CD4-positive, alpha-beta memory T cell (primary cell): ENCODE measurements at regions not wholly inside any gene's neighbourhood (a gene's known extent, or its start where the extent isn't known, plus 50 kb on each side); places are given as distances from the start of the nearest gene placed in this dataset.

Experiments used
- CTCF ChIA-PET: fragments of 350-600 bp; sonication (Branson Sonifier 250); formaldehyde crosslinking; loops from one replicate; lab custom pipeline; 2021; ENCODE audit warnings: inconsistent platforms; ENCODE audit not compliant: partially characterized antibody; lab: Charles Lee
- POLR2A ChIA-PET: fragments of 350-600 bp; sonication (Branson Sonifier 250); formaldehyde crosslinking; loops from one replicate; lab custom pipeline; 2021; ENCODE audit not compliant: partially characterized antibody; lab: Charles Lee
- DNase-seq, 5 donors: peaks; one replicate each; pipeline versions ENCODE4 v3.0.0 to v3.0.0-alpha.2; 2020 to 2022; ENCODE audit warnings: mixed read lengths in 1 of 5
- H3K27ac ChIP-seq: one replicate; pipeline ENCODE4 v1.7.0; 2013; ENCODE audit warnings: low read depth, low read length
- H3K27me3 ChIP-seq: 2 replicates; pipeline ENCODE4 v1.7.0; 2013; ENCODE audit warnings: mild to moderate bottlenecking, low read length, moderate library complexity; ENCODE audit not compliant: insufficient read depth
- H3K36me3 ChIP-seq: 2 replicates; pipeline ENCODE4 v1.7.0; 2013; ENCODE audit warnings: mild to moderate bottlenecking, low read length, moderate library complexity; ENCODE audit not compliant: insufficient read depth
- H3K4me1 ChIP-seq: 2 replicates; pipeline ENCODE4 v1.7.0; 2013; ENCODE audit warnings: mild to moderate bottlenecking, low read length, moderate library complexity; ENCODE audit not compliant: insufficient read depth
- H3K4me3 ChIP-seq, 2 donors: one replicate each; pipeline ENCODE4 v1.7.0; 2013; ENCODE audit warnings: low read length in 2 of 2, mild to moderate bottlenecking in 1 of 2
- H3K9me3 ChIP-seq, 2 donors: one replicate each; pipeline ENCODE4 v1.7.0; 2013; ENCODE audit warnings: low read length in 2 of 2, control low read depth in 1 of 2; ENCODE audit not compliant: control insufficient read depth in 1 of 2
- H3K27ac Mint-ChIP-seq, 7 donors: one replicate each; pipeline ENCODE4 v1.8.0; 2020 to 2021; ENCODE audit warnings: mixed read lengths in 7 of 7, mild to moderate bottlenecking in 6 of 7, inconsistent platforms in 3 of 7, moderate library complexity in 3 of 7
- H3K27me3 Mint-ChIP-seq, 2 donors: one replicate each; pipeline ENCODE4 v1.8.0; 2020 to 2021; ENCODE audit warnings: mixed read lengths in 2 of 2
- H3K36me3 Mint-ChIP-seq, 2 donors: one replicate each; pipeline ENCODE4 v1.8.0; 2020 to 2021; ENCODE audit warnings: mixed read lengths in 2 of 2, inconsistent platforms in 1 of 2, mild to moderate bottlenecking in 1 of 2
- H3K4me1 Mint-ChIP-seq, 4 donors: one replicate each; pipeline ENCODE4 v1.8.0; 2020 to 2021; ENCODE audit warnings: mixed read lengths in 4 of 4, mild to moderate bottlenecking in 1 of 4
- H3K4me3 Mint-ChIP-seq, 8 donors: one replicate each; pipeline ENCODE4 v1.8.0; 2020 to 2021; ENCODE audit warnings: mixed read lengths in 8 of 8, mild to moderate bottlenecking in 7 of 8, moderate library complexity in 6 of 8, inconsistent platforms in 3 of 8
- H3K9me3 Mint-ChIP-seq, 8 donors: one replicate each; pipeline ENCODE4 v1.8.0; 2020 to 2021; ENCODE audit warnings: mixed read lengths in 8 of 8, mild to moderate bottlenecking in 5 of 8, inconsistent platforms in 3 of 8, moderate library complexity in 1 of 8
- intact Hi-C: fragments of 100-400 bp; cut with micrococcal nuclease; formaldehyde crosslinking; loops from one replicate; pipeline ENCODE4 v1.15.1; 2023

DNA sequence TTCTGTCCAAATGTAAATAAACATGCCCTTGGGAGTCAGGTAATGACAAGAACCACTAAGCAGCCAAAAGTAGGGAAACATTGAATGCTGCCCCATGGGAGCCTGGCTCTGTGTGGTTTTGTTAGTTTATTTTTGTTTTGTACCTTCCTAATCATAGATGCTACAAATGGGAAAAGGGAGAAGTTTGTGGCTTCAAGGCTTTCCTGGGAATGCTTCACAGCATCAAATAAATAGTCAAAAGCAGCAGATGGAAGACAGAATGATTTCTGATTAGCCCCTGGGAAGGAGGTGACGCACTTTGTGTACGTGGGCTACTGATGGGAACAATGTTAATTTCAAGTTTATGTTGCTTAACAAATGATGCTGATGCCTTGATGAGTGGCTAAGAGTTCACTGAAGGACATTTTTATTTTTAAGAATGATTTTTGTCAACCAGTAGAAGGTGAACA, 532.7 kb downstream of the BCKDHB start:
- Mint-ChIP-seq H3K9me3 (peaks cover 0 to 3% (median 0%) of the 10 kb centered on the region in 8 donors), H3K27me3 (no peaks in the 10 kb centered on the region), H3K36me3 (no peaks in the 10 kb centered on the region), H3K4me1 (no peaks in the 10 kb centered on the region), H3K4me3 (no peak overlapping the region), H3K27ac (no peak overlapping the region)
- no peak for DNase-seq
- Histone ChIP-seq H3K4me1 (no peaks in the 10 kb centered on the region), H3K9me3 (no peaks in the 10 kb centered on the region), H3K36me3 (no peaks in the 10 kb centered on the region), H3K27me3 (no peaks in the 10 kb centered on the region), H3K27ac (no peak overlapping the region), H3K4me3 (no peak overlapping the region)
- intact Hi-C loops = no loop called here
- POLR2A ChIA-PET = no interaction called here
- CTCF ChIA-PET = no interaction called here

DNA sequence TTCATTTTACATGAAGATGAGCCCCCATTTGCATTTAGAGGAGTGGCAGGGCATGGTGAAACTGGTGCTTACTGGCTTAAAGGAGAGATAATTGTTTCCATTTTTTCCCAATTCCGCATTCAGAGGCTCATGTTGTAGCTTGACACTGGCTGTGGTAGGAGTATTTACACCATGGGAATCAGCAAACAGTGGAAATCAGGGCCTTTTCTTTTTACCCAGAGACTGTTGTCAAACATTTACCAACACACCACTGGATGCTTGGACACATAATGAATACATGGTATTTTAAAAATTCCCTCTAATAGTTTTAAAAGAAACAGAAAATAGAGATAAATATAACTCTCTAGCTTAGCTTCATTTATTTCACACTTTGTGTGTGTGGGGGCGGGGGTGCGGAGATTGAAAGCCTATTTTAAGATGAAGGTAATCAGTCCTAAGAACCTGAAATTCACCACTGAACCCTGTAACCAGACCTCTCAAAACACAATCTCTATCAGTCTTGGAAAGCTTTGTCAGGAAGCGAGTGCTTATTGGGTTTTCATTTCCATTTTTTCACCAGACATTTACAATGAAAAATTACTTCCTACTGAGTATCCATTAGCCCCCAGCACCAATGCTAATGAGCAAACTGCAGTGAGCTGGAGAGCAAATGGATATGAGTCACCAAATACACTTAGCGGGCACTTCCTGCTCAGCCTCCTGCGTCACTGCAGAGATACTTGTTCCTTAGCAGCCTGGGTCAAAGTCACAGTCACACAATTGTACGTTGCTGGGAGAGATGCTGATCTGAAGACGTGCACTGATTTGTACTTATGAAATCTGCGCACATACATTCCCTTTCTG, 532.0 kb downstream of the BCKDHB start:
- Mint-ChIP-seq H3K4me3 (no peak overlapping the region), H3K27me3 (no peaks in the 10 kb centered on the region), H3K36me3 (no peaks in the 10 kb centered on the region), H3K4me1 (no peaks in the 10 kb centered on the region), H3K9me3 (peaks cover 0 to 3% (median 0%) of the 10 kb centered on the region in 8 donors), H3K27ac (no peak overlapping the region)
- Histone ChIP-seq H3K4me1 (no peaks in the 10 kb centered on the region), H3K27me3 (no peaks in the 10 kb centered on the region), H3K36me3 (no peaks in the 10 kb centered on the region), H3K9me3 (no peaks in the 10 kb centered on the region), H3K4me3 (no peak overlapping the region), H3K27ac (no peak overlapping the region)
- ChIA-PET CTCF (no interaction called here), POLR2A (no interaction called here)
- intact Hi-C loops = no loop called here
- no peak for DNase-seq

DNA sequence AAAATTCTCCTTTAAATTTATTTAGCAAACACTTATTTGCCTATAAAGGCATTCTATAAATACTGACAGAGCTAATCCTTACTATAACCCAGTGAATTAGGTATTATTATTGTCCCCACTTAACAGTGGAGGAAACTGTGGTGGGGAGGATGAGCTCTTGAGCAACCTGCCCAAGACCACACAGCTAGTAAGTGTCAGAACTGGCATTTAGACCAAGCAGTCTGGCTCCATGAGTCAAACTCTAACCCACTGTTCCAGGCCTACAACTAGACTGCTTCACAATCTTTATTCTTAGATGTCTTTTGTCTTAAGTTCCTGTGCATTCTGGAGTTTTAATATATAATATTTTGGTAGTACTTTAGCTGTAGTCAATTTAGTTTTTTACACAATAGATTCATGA, 530.8 kb downstream of the BCKDHB start:
- Mint-ChIP-seq H3K27ac (no peak overlapping the region), H3K4me3 (no peak overlapping the region), H3K27me3 (no peaks in the 10 kb centered on the region), H3K9me3 (peaks cover 0 to 6% (median 0%) of the 10 kb centered on the region in 8 donors), H3K4me1 (no peaks in the 10 kb centered on the region), H3K36me3 (no peaks in the 10 kb centered on the region)
- DNase-seq = no peak
- H3K9me3 ChIP-seq = no peaks in the 10 kb centered on the region
- no peak overlapping the region for H3K27ac ChIP-seq
- H3K36me3 ChIP-seq = no peaks in the 10 kb centered on the region
- intact Hi-C loops = no loop called here
- H3K4me3 ChIP-seq = no peak overlapping the region
- no peaks in the 10 kb centered on the region for H3K4me1 ChIP-seq
- ChIA-PET POLR2A (no interaction called here), CTCF (no interaction called here)
- H3K27me3 ChIP-seq = no peaks in the 10 kb centered on the region

- Histone ChIP-seq H3K4me3 (no peak overlapping the region), H3K27me3 (no peaks in the 10 kb centered on the region), H3K4me1 (no peaks in the 10 kb centered on the region), H3K27ac (no peak overlapping the region), H3K9me3 (no peaks in the 10 kb centered on the region), H3K36me3 (no peaks in the 10 kb centered on the region)
- DNase-seq = no peak
- CTCF ChIA-PET = no interaction called here
- POLR2A ChIA-PET = no interaction called here
- intact Hi-C loops = no loop called here
- Mint-ChIP-seq H3K27ac (no peak overlapping the region), H3K27me3 (no peaks in the 10 kb centered on the region), H3K4me1 (no peaks in the 10 kb centered on the region), H3K36me3 (no peaks in the 10 kb centered on the region), H3K4me3 (no peak overlapping the region), H3K9me3 (peaks cover 0 to 5% (median 0%) of the 10 kb centered on the region in 8 donors)
These were observed 530.2 kb downstream of the BCKDHB start for GRCh38 chr6:80636689-80637088.

GRCh38 chr6:80633412-80633811, 526.9 kb downstream of the BCKDHB start:
- H3K27me3 Mint-ChIP-seq = no peaks in the 10 kb centered on the region
- intact Hi-C loops = no loop called here

DNA sequence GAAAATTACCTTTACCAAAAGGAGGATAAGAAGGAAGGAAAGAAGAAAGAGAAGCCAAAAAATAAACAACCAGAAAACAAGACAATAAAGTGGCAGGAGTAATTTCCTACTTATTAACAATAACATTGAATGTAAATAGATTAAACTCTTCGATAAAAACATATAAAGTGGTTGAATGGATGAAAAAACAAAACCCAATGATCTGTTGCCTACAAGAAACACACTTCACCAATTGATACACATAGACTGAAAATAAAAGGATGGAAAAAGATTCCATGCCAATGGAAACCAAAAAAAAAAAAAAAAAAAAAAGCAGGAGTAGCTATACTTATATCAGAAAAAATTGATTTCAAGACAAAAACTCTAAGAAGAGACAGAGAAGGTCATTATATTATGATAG, 518.9 kb downstream of the BCKDHB start:
- no peaks in the 10 kb centered on the region for H3K9me3 ChIP-seq
- H3K27me3 ChIP-seq = no peaks in the 10 kb centered on the region
- H3K4me3 ChIP-seq = no peak overlapping the region
- Mint-ChIP-seq H3K9me3 (peaks cover 4 to 18% (median 12%) of the 10 kb centered on the region in 8 donors), H3K4me3 (no peak overlapping the region), H3K27ac (no peak overlapping the region), H3K36me3 (no peaks in the 10 kb centered on the region), H3K4me1 (no peaks in the 10 kb centered on the region), H3K27me3 (no peaks in the 10 kb centered on the region)
- POLR2A ChIA-PET = no interaction called here
- no peaks in the 10 kb centered on the region for H3K36me3 ChIP-seq
- intact Hi-C loops = no loop called here
- H3K4me1 ChIP-seq = no peaks in the 10 kb centered on the region
- CTCF ChIA-PET = no interaction called here
- DNase-seq = no peak
- H3K27ac ChIP-seq = no peak overlapping the region

More at GRCh38 chr6:80633412-80633811, 526.9 kb downstream of the BCKDHB start:
- Histone ChIP-seq H3K36me3 (no peaks in the 10 kb centered on the region), H3K4me3 (no peak overlapping the region), H3K27ac (no peak overlapping the region), H3K9me3 (no peaks in the 10 kb centered on the region), H3K27me3 (no peaks in the 10 kb centered on the region), H3K4me1 (no peaks in the 10 kb centered on the region)
- Mint-ChIP-seq H3K4me3 (no peak overlapping the region), H3K4me1 (no peaks in the 10 kb centered on the region), H3K36me3 (no peaks in the 10 kb centered on the region), H3K27ac (no peak overlapping the region), H3K9me3 (peaks cover 0 to 5% (median 0%) of the 10 kb centered on the region in 8 donors)
- DNase-seq = no peak
- CTCF ChIA-PET = no interaction called here
- POLR2A ChIA-PET = no interaction called here

GRCh38 chr6:80623066-80623815, 516.8 kb downstream of the BCKDHB start:
- Mint-ChIP-seq H3K27me3 (no peaks in the 10 kb centered on the region), H3K27ac (no peak overlapping the region), H3K4me1 (no peaks in the 10 kb centered on the region), H3K4me3 (no peak overlapping the region), H3K36me3 (no peaks in the 10 kb centered on the region), H3K9me3 (peaks cover 4 to 18% (median 12%) of the 10 kb centered on the region in 8 donors)
- no peaks in the 10 kb centered on the region for H3K27me3 ChIP-seq
- H3K4me3 ChIP-seq = no peak overlapping the region
- no peaks in the 10 kb centered on the region for H3K36me3 ChIP-seq
- no peaks in the 10 kb centered on the region for H3K4me1 ChIP-seq
- POLR2A ChIA-PET = no interaction called here
- no peaks in the 10 kb centered on the region for H3K9me3 ChIP-seq
- H3K27ac ChIP-seq = no peak overlapping the region
- CTCF ChIA-PET = no interaction called here
- intact Hi-C loops = no loop called here
- DNase-seq = no peak
